SK-N-SH (cell line): ENCODE measurements at regions not wholly inside any gene's neighbourhood (a gene's known extent, or its start where the extent isn't known, plus 50 kb on each side); places are given as distances from the start of the nearest gene placed in this dataset.
A peak's percentile ranks its signal among the peaks of the same experiment; 100 is the strongest.

Experiments
- CTCF ChIA-PET: fragments of 300-600, 350-600 bp; formaldehyde crosslinking; extraction: SDS; loops from one replicate; lab custom pipeline; 2021; lab: Yijun Ruan, JAX
- POLR2A ChIA-PET: fragments of 350-600 bp; sonication (Branson Sonifier 250); formaldehyde crosslinking; extraction: SDS; loops from one replicate; lab custom pipeline; 2020; ENCODE audit warnings: antibody characterized with exemption, inconsistent platforms; lab: Yijun Ruan, JAX
- DNase-seq: peaks from one replicate; pipeline ENCODE4 v3.0.0; 2012
- H2AFZ ChIP-seq: fragments of 200-600 bp; sonication (generic); 2 replicates; pipeline ENCODE4 v1.8.1; 2016; ENCODE audit warnings: antibody characterized with exemption, mild to moderate bottlenecking, low read depth
- H3F3A ChIP-seq: fragments of 200-600 bp; sonication (generic); replicated peaks from 2 replicates; pipeline ENCODE3; 2016; ENCODE audit warnings: antibody characterized with exemption, mild to moderate bottlenecking; ENCODE audit not compliant: insufficient read depth
- H3K27ac ChIP-seq, 2 experiments: fragments of 200-500 bp in 1 of 2; fragments of 200-600 bp in 1 of 2; sonication (Bioruptor generic) in 1 of 2; sonication (generic), shearing (Covaris generic) in 1 of 2; 2 replicates each; pipeline versions ENCODE4 v1.5.1 to v1.6.1; 2014 to 2016; ENCODE audit warnings: low read depth in 2 of 2, inconsistent platforms in 1 of 2, low read length in 1 of 2, mild to moderate bottlenecking in 1 of 2, mixed read lengths in 1 of 2
- H3K27me3 ChIP-seq: fragments of 200-600 bp; sonication (generic), shearing (Covaris generic); 2 replicates; pipeline ENCODE4 v1.6.1; 2016; ENCODE audit warnings: mixed run types; ENCODE audit not compliant: insufficient read depth
- H3K36me3 ChIP-seq, 2 experiments: fragments of 200-500 bp in 1 of 2; fragments of 200-600 bp in 1 of 2; sonication (Bioruptor generic) in 1 of 2; sonication (generic) in 1 of 2; replicated peaks in 1 of 2; 2 replicates each; pipeline versions ENCODE3 to v1.5.1; 2014 to 2016; ENCODE audit warnings: low read length in 1 of 2, mild to moderate bottlenecking in 1 of 2; ENCODE audit not compliant: insufficient read depth in 2 of 2, control insufficient read depth in 1 of 2
- H3K4me1 ChIP-seq, 2 experiments: fragments of 200-500 bp in 1 of 2; fragments of 200-600 bp in 1 of 2; sonication (Bioruptor generic) in 1 of 2; sonication (generic), shearing (Covaris generic) in 1 of 2; 2 replicates each; pipeline versions ENCODE4 v1.5.1 to v1.6.1; 2014 to 2016; ENCODE audit warnings: low read depth in 1 of 2, low read length in 1 of 2, mixed run types in 1 of 2; ENCODE audit not compliant: insufficient read depth in 2 of 2, control insufficient read depth in 1 of 2
- H3K4me2 ChIP-seq: fragments of 200-600 bp; sonication (generic), shearing (Covaris generic); 2 replicates; pipeline ENCODE4 v1.6.1; 2017; ENCODE audit warnings: mixed run types
- H3K4me3 ChIP-seq, 2 experiments: fragments of 200-500 bp in 1 of 2; fragments of 200-600 bp in 1 of 2; sonication (Bioruptor generic) in 1 of 2; sonication (generic), shearing (Covaris generic) in 1 of 2; 2 replicates each; pipeline versions ENCODE4 v1.5.1 to v1.8.1; 2014 to 2016; ENCODE audit warnings: low read depth in 2 of 2, inconsistent platforms in 1 of 2, low read length in 1 of 2, mild to moderate bottlenecking in 1 of 2, mixed read lengths in 1 of 2, moderate library complexity in 1 of 2
- H3K79me2 ChIP-seq: fragments of 200-600 bp; sonication (generic); 2 replicates; pipeline ENCODE4 v1.8.1; 2017; ENCODE audit warnings: mild to moderate bottlenecking; ENCODE audit not compliant: insufficient read depth
- H3K9ac ChIP-seq: fragments of 200-600 bp; sonication (generic); 2 replicates; pipeline ENCODE4 v1.6.1; 2017; ENCODE audit warnings: mixed run types
- H3K9me2 ChIP-seq: fragments of 200-600 bp; sonication (generic); 2 replicates; pipeline ENCODE4 v1.6.1; 2017; ENCODE audit warnings: mixed run types
- H3K9me3 ChIP-seq: fragments of 200-600 bp; sonication (generic); 2 replicates; pipeline ENCODE4 v1.6.1; 2017; ENCODE audit warnings: mixed run types, mild to moderate bottlenecking, moderate library complexity
- H4K20me1 ChIP-seq: fragments of 200-600 bp; sonication (generic); 2 replicates; pipeline ENCODE4 v1.6.1; 2017; ENCODE audit warnings: mild to moderate bottlenecking, mixed run types; ENCODE audit not compliant: insufficient read depth
- FOXJ3 ChIP-seq: sonication (generic); formaldehyde crosslinking; IDR thresholded peaks from 2 replicates; pipeline ENCODE4 v1.5.1; 2020; ENCODE audit warnings: mild to moderate bottlenecking, missing genetic modification reagents
- GABPA ChIP-seq: IDR thresholded peaks from 2 replicates; pipeline ENCODE4 v1.4.0; 2012; ENCODE audit warnings: low read depth, mild to moderate bottlenecking
- JUND ChIP-seq: IDR thresholded peaks from 2 replicates; pipeline ENCODE4 v1.4.0; 2012
- REST ChIP-seq: IDR thresholded peaks from 2 replicates; pipeline ENCODE4 v1.6.1; 2012; ENCODE audit warnings: mild to moderate bottlenecking, low read depth, low read length, moderate library complexity
- RFX5 ChIP-seq: IDR thresholded peaks from 2 replicates; pipeline ENCODE4 v1.6.1; 2012; ENCODE audit warnings: mild to moderate bottlenecking, improper control_type of control experiment, low read length
- SMC3 ChIP-seq: IDR thresholded peaks from 2 replicates; pipeline ENCODE4 v1.6.1; 2012; ENCODE audit warnings: low read depth, low read length, improper control_type of control experiment
- TCF12 ChIP-seq: IDR thresholded peaks from 2 replicates; pipeline ENCODE4 v1.4.0; 2012
- TEAD4 ChIP-seq: IDR thresholded peaks from 2 replicates; pipeline ENCODE4 v1.4.0; 2012; ENCODE audit warnings: mild to moderate bottlenecking, borderline replicate concordance; ENCODE audit not compliant: insufficient read depth
- WGBS: methylation state at CpG from one replicate; pipeline ENCODE4 v1.1.6; 2017; ENCODE audit warnings: low lambda C conversion rate; 5-methylcytosine and 5-hydroxymethylcytosine counted together
- TF ChIP-seq, protein P1 (sequence below): fragments of 200-600 bp; sonication (generic); IDR thresholded peaks from 2 replicates; pipeline ENCODE4 v1.6.1; 2017; ENCODE audit warnings: antibody characterized with exemption, mild to moderate bottlenecking, moderate library complexity

GRCh38 chr2:144999071-144999875 is 479.4 kb upstream of the ZEB2 start:
- no peak overlapping the region for H3K9ac ChIP-seq
- H3K36me3 ChIP-seq, result no peaks in the 10 kb centered on the region
- H3F3A ChIP-seq, result peaks cover 13% of the 10 kb centered on the region
- H3K27me3 ChIP-seq, result no peaks in the 10 kb centered on the region
- H3K9me2 ChIP-seq, result no peaks in the 10 kb centered on the region
- POLR2A ChIA-PET, result no interaction called here
- no peak for TF ChIP-seq SMC3
- TF ChIP-seq RFX5, result no peak
- TF ChIP-seq, all 33 proteins: peak for 0
- Histone ChIP-seq H4K20me1 (no peaks in the 10 kb centered on the region), H2AFZ (no peak overlapping the region; the same call in 1 of the 2 replicates), H3K9me3 (no peaks in the 10 kb centered on the region), H3K4me1 (peaks cover 4 to 7% of the 10 kb centered on the region in 2 experiments; a peak in 2 of 4 replicates), H3K4me3 (no peak overlapping the region), H3K79me2 (no peaks in the 10 kb centered on the region), H3K4me2 (no peak overlapping the region), H3K27ac (peak overlapping the region in 1 of 2 experiments; percentile 6; a peak in 1 of 4 replicates)
- 83% methylated on average over 7 of the region's 7 CpGs for WGBS
- DNase-seq, result no peak
- CTCF ChIA-PET, result no interaction called here

DNA sequence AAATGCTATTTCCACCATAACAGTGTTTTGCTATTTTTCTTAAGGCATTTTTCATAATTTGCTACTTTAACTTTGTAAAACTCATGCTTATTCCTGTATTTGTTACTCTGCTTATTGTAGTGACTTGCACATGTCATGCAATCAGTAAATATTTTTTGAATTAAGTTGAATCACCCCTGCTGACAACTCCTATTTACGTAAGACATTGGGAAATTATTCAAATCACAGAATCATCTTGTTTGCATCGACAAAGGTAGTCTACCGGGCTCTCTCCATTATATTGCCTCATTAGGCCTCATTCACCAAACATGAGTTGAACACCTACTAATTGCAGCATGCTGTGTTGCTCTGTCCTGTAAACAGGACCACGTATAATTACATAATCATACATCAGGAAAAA is 478.5 kb upstream of the ZEB2 start:
- H3K9ac ChIP-seq, result no peak overlapping the region
- no peak for TF ChIP-seq FOXJ3 (CRISPR knock-in tag)
- no peak for TF ChIP-seq TEAD4
- TF ChIP-seq GABPA, result no peak
- TF ChIP-seq JUND, result no peak
- no peak for TF ChIP-seq RFX5
- TF ChIP-seq, protein P1, sequence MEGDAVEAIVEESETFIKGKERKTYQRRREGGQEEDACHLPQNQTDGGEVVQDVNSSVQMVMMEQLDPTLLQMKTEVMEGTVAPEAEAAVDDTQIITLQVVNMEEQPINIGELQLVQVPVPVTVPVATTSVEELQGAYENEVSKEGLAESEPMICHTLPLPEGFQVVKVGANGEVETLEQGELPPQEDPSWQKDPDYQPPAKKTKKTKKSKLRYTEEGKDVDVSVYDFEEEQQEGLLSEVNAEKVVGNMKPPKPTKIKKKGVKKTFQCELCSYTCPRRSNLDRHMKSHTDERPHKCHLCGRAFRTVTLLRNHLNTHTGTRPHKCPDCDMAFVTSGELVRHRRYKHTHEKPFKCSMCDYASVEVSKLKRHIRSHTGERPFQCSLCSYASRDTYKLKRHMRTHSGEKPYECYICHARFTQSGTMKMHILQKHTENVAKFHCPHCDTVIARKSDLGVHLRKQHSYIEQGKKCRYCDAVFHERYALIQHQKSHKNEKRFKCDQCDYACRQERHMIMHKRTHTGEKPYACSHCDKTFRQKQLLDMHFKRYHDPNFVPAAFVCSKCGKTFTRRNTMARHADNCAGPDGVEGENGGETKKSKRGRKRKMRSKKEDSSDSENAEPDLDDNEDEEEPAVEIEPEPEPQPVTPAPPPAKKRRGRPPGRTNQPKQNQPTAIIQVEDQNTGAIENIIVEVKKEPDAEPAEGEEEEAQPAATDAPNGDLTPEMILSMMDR, result no peak
- TF ChIP-seq REST, result no peak
- TF ChIP-seq TCF12, result no peak
- TF ChIP-seq, all 33 proteins: peak for 0
- no peaks in the 10 kb centered on the region for H3K9me3 ChIP-seq
- H3K4me1 ChIP-seq, result peaks cover 4 to 7% of the 10 kb centered on the region in 2 experiments; a peak in 2 of 4 replicates
- H3K4me3 ChIP-seq, result no peak overlapping the region
- H2AFZ ChIP-seq, result no peak overlapping the region
- no peaks in the 10 kb centered on the region for H3K36me3 ChIP-seq
- peaks cover 13% of the 10 kb centered on the region for H3F3A ChIP-seq
- no peak overlapping the region for H3K27ac ChIP-seq
- no peak overlapping the region for H3K4me2 ChIP-seq
- CTCF ChIA-PET, result no interaction called here
- no peak for DNase-seq
- H3K27me3 ChIP-seq, result no peaks in the 10 kb centered on the region
- H3K9me2 ChIP-seq, result no peaks in the 10 kb centered on the region
- H3K79me2 ChIP-seq, result no peaks in the 10 kb centered on the region
- POLR2A ChIA-PET, result no interaction called here
- no peaks in the 10 kb centered on the region for H4K20me1 ChIP-seq
- 70% methylated on average over 4 of the region's 4 CpGs for WGBS
